ENCODE measurements at regions not wholly inside any gene's neighbourhood (a gene's known extent, or its start where the extent isn't known, plus 50 kb on each side); places are given as distances from the start of the nearest gene placed in this dataset.
"Not testable (repeated sequence)": the region's sequence is repeated elsewhere in the genome, so short reads cannot be mapped to it uniquely, and the experiment has no call there.

GRCh38 chr17:64771980-64772844, 110.1 kb upstream of the SMURF2 start:
- DNase-seq: no peak

- no peak for DNase-seq
These were observed 107.6 kb upstream of the SMURF2 start for GRCh38 chr17:64769712-64770111.

- DNase-seq: no peak
These were observed 105.3 kb upstream of the SMURF2 start for GRCh38 chr17:64767269-64767997.

- no peak for DNase-seq
These were observed 103.2 kb upstream of the SMURF2 start for GRCh38 chr17:64765191-64765889.

- no peak for DNase-seq
These were observed 89.0 kb upstream of the SMURF2 start for GRCh38 chr17:64750891-64751677.

GRCh38 chr17:64750478-64750877, 88.4 kb upstream of the SMURF2 start:
- no peak for DNase-seq

- no peak for DNase-seq
These were observed 87.2 kb upstream of the SMURF2 start for GRCh38 chr17:64749306-64749705.

- no peak for DNase-seq
These were observed 85.9 kb upstream of the SMURF2 start for GRCh38 chr17:64747938-64748540.

GRCh38 chr17:64742326-64742725, 80.2 kb upstream of the SMURF2 start:
- no peak for DNase-seq

GRCh38 chr17:64741916-64742315, 79.8 kb upstream of the SMURF2 start:
- DNase-seq: not testable (repeated sequence)

GRCh38 chr17:64741038-64741641, 79.0 kb upstream of the SMURF2 start:
- DNase-seq: no peak

- DNase-seq: no peak
These were observed 77.4 kb upstream of the SMURF2 start for GRCh38 chr17:64739316-64740058.

GRCh38 chr17:64736804-64737492, 74.8 kb upstream of the SMURF2 start:
- DNase-seq: peak; percentile 66

GRCh38 chr17:64732336-64733006, 70.4 kb upstream of the SMURF2 start:
- DNase-seq: no peak

- not testable (repeated sequence) for DNase-seq
These were observed 67.9 kb upstream of the SMURF2 start for GRCh38 chr17:64730023-64730422.

GRCh38 chr17:64729201-64729600, 67.1 kb upstream of the SMURF2 start:
- no peak for DNase-seq

- no peak for DNase-seq
These were observed 66.1 kb upstream of the SMURF2 start for GRCh38 chr17:64728041-64728695.

GRCh38 chr17:64726025-64726424, 63.9 kb upstream of the SMURF2 start:
- DNase-seq: not testable (repeated sequence)

- DNase-seq: not testable (repeated sequence)
These were observed 62.1 kb upstream of the SMURF2 start for GRCh38 chr17:64724246-64724645.
